HepG2 (cell line): ENCODE measurements at regions not wholly inside any gene's neighbourhood (a gene's known extent, or its start where the extent isn't known, plus 50 kb on each side); places are given as distances from the start of the nearest gene placed in this dataset.

ENCODE experiments used
- ATAC-seq: fragments of 200-7000 bp; cut with Tn5 transposase; 3 replicates; pipeline ENCODE4 v1.9.1; 2020; ENCODE audit warnings: mild to moderate bottlenecking, moderate library complexity
- BruUV-seq: library from RNA; stranded (reverse); fragments of 400-500 nt; replicated peaks from 2 replicates; lab custom pipeline; 2021; lab: Mats Ljungman, UMichigan
- CTCF ChIA-PET: fragments of 300-600 bp; formaldehyde crosslinking; extraction: SDS; loops from one replicate; lab custom pipeline; 2021; ENCODE audit warnings: low total read pairs, inconsistent platforms, low intra/inter-chr PET ratio; lab: Yijun Ruan, JAX
- POLR2A ChIA-PET: fragments of 350-600 bp; sonication (Branson Sonifier 250); formaldehyde crosslinking; loops from one replicate; lab custom pipeline; 2020; ENCODE audit warnings: antibody characterized with exemption, inconsistent platforms; lab: Yijun Ruan, JAX
- DNase-seq: peaks from one replicate; pipeline ENCODE4 v3.0.0-alpha.2; 2015; ENCODE audit warnings: low spot score
- FAIRE-seq: peaks from 3 replicates; lab custom pipeline; 2011; peaks lifted over from hg19 to GRCh38; lab: Jason Lieb, UNC
- H2AFZ ChIP-seq: one replicate; pipeline ENCODE4 v1.6.1; 2011; ENCODE audit warnings: low read length, inconsistent platforms
- H3K27ac ChIP-seq: fragments of 300-600 bp; 3 replicates; pipeline ENCODE4 v1.8.0; 2011; ENCODE audit warnings: mixed run types, mild to moderate bottlenecking, mixed read lengths, low read length, inconsistent platforms; ENCODE audit not compliant: insufficient read depth; ENCODE audit errors: extremely low read length
- H3K27me3 ChIP-seq, 2 experiments: fragments of 200-600 bp in 1 of 2; 2 replicates in 1 of 2; 3 replicates in 1 of 2; pipeline versions ENCODE4 v1.6.0 to v1.8.0; 2011; ENCODE audit warnings: low read length in 2 of 2, mild to moderate bottlenecking in 2 of 2, moderate library complexity in 2 of 2, inconsistent platforms in 1 of 2; ENCODE audit not compliant: insufficient read depth in 2 of 2, control insufficient read depth in 1 of 2
- H3K36me3 ChIP-seq, 2 experiments: fragments of 200-600 bp in 1 of 2; replicated peaks in 1 of 2; 2 replicates in 1 of 2; 3 replicates in 1 of 2; pipeline versions ENCODE4 v1.5.1 to v1.8.0; 2011; ENCODE audit warnings: low read length in 2 of 2, inconsistent platforms in 1 of 2; ENCODE audit not compliant: insufficient read depth in 2 of 2, control insufficient read depth in 1 of 2
- H3K4me1 ChIP-seq: 2 replicates; pipeline ENCODE4 v1.5.1; 2012; ENCODE audit warnings: low read length, inconsistent platforms; ENCODE audit not compliant: insufficient read depth
- H3K4me2 ChIP-seq: 2 replicates; pipeline ENCODE4 v1.6.0; 2011; ENCODE audit warnings: low read depth, low read length, inconsistent platforms
- H3K4me3 ChIP-seq, 3 experiments: fragments of 200-600 bp in 1 of 3; sonication (generic), shearing (Covaris generic) in 1 of 3; replicated peaks in 1 of 3; 2 replicates each; pipeline ENCODE4 v1.5.1; 2011 to 2016; ENCODE audit warnings: low read length in 3 of 3, inconsistent platforms in 2 of 3, low read depth in 2 of 3, mild to moderate bottlenecking in 2 of 3, control low read depth in 1 of 3, mixed read lengths in 1 of 3; ENCODE audit not compliant: insufficient read depth in 1 of 3
- H3K79me2 ChIP-seq: one replicate; pipeline ENCODE4 v1.6.1; 2011; ENCODE audit warnings: low read length, inconsistent platforms; ENCODE audit not compliant: insufficient read depth
- H3K9ac ChIP-seq: 2 replicates; pipeline ENCODE4 v1.6.0; 2011; ENCODE audit warnings: mild to moderate bottlenecking, low read depth, low read length, inconsistent platforms; ENCODE audit not compliant: insufficient read depth
- H3K9me3 ChIP-seq: 2 replicates; pipeline ENCODE4 v1.5.1; 2012; ENCODE audit warnings: mild to moderate bottlenecking, low read length
- H4K20me1 ChIP-seq: 2 replicates; pipeline ENCODE4 v1.6.0; 2011; ENCODE audit warnings: inconsistent platforms, mild to moderate bottlenecking, low read length, moderate library complexity; ENCODE audit not compliant: insufficient read depth
- AFF4 ChIP-seq: sonication (generic); formaldehyde crosslinking; IDR thresholded peaks from 2 replicates; pipeline ENCODE4 v1.4.0; 2020; ENCODE audit warnings: missing genetic modification reagents
- HNF1A ChIP-seq, 2 experiments: sonication (generic) in 1 of 2; formaldehyde crosslinking in 1 of 2; IDR thresholded peaks; 2 replicates each; pipeline versions ENCODE4 v1.4.0 to v1.6.1; 2016 to 2020; ENCODE audit warnings: borderline replicate concordance in 1 of 2, low read depth in 1 of 2, mild to moderate bottlenecking in 1 of 2, missing genetic modification reagents in 1 of 2
- STAG1 ChIP-seq: sonication (generic); formaldehyde crosslinking; IDR thresholded peaks from 2 replicates; pipeline ENCODE4 v1.4.0; 2020; ENCODE audit warnings: missing genetic modification reagents
- TERF1 ChIP-seq: sonication (generic); formaldehyde crosslinking; IDR thresholded peaks from 2 replicates; pipeline ENCODE4 v1.8.0; 2022; ENCODE audit warnings: mild to moderate bottlenecking, missing genetic modification reagents, moderate library complexity
- ZNF335 ChIP-seq: sonication (generic); formaldehyde crosslinking; IDR thresholded peaks from 2 replicates; pipeline ENCODE4 v1.4.0; 2020; ENCODE audit warnings: missing genetic modification reagents
- ZNF513 ChIP-seq: sonication (generic); formaldehyde crosslinking; conservative IDR thresholded peaks from 2 replicates; pipeline ENCODE4 v1.5.0; 2020; ENCODE audit warnings: missing genetic modification reagents
- ZNF605 ChIP-seq: sonication (generic); formaldehyde crosslinking; IDR thresholded peaks from 2 replicates; pipeline ENCODE4 v1.8.0; 2022; ENCODE audit warnings: mild to moderate bottlenecking, missing genetic modification reagents
- WGBS: methylation state at CpG from one replicate; pipeline ENCODE4 v1.1.6; 2017; ENCODE audit warnings: low lambda C conversion rate; 5-methylcytosine and 5-hydroxymethylcytosine counted together
- in situ Hi-C: cut with HindIII; loops from 2 replicates; pipeline ENCODE4 v1.10.0; 2017; ENCODE audit warnings: low pct_unique_long_range_greater_than_20kb; ENCODE audit not compliant: extremely low pct_ligation_motif_present
- intact Hi-C: fragments of 100-400 bp; cut with micrococcal nuclease; formaldehyde crosslinking; loops from one replicate; pipeline ENCODE4 v1.10.0; 2022; ENCODE audit not compliant: unreplicated experiment

- Histone ChIP-seq H3K4me3 (no peak overlapping the region), H3K4me2 (no peak overlapping the region), H4K20me1 (no peaks in the 10 kb centered on the region), H3K9me3 (no peaks in the 10 kb centered on the region), H3K27ac (no peak overlapping the region), H3K9ac (no peak overlapping the region), H3K4me1 (peaks cover 8% of the 10 kb centered on the region; the same call in 1 of the 2 replicates), H3K36me3 (no peaks in the 10 kb centered on the region), H3K79me2 (no peaks in the 10 kb centered on the region), H2AFZ (no peak overlapping the region), H3K27me3 (0 out of 5 replicates have a peak, but pooled peaks cover 0 to 12% of the 10 kb centered on the region in 2 experiments)
- in situ Hi-C loops = no loop called here
- POLR2A ChIA-PET = no interaction called here
- WGBS = 39% methylated on average over 4 of the region's 10 CpGs
- ATAC-seq (no peak), DNase-seq (no peak), FAIRE-seq (no peak)
- intact Hi-C loops = no loop called here
- BruUV-seq = no TSS peak
- CTCF ChIA-PET = no interaction called here
- TF ChIP-seq TERF1 = no peak
- TF ChIP-seq ZNF335 (CRISPR knock-in tag) = no peak
- no peak for TF ChIP-seq ZNF605 (CRISPR knock-in tag)
- TF ChIP-seq AFF4 = no peak
- no peak for TF ChIP-seq STAG1
- TF ChIP-seq HNF1A (IDR thresholded peaks at IDR 0.05; ENCODE audit: low read depth) = no peak
- TF ChIP-seq HNF1A (CRISPR knock-in tag; IDR thresholded peaks at IDR 0.05; ENCODE audit: borderline replicate concordance) = no peak
- no peak for TF ChIP-seq ZNF513 (CRISPR knock-in tag)
Observed at GRCh38 chr2:2940061-2940460, 437.6 kb downstream of the EIPR1 start.
